K562 (cell line): ENCODE measurements at regions not wholly inside any gene's neighbourhood (a gene's known extent, or its start where the extent isn't known, plus 50 kb on each side); places are given as distances from the start of the nearest gene placed in this dataset.

Experiments
- ATF3 ChIP-seq, 2 experiments: fragments of 450-650 bp in 1 of 2; sonication (generic) in 1 of 2; formaldehyde crosslinking in 1 of 2; IDR thresholded peaks in 1 of 2; conservative IDR thresholded peaks in 1 of 2; 2 replicates each; pipeline versions ENCODE4 v1.6.1 to v1.8.1; 2016 to 2023; ENCODE audit warnings: mild to moderate bottlenecking in 2 of 2, moderate library complexity in 2 of 2, inconsistent platforms in 1 of 2, missing genetic modification reagents in 1 of 2
- CBFA2T3 ChIP-seq: fragments of 450-650 bp; IDR thresholded peaks from 2 replicates; pipeline ENCODE4 v1.6.1; 2017
- CTCF ChIP-seq, 3 experiments: IDR thresholded peaks in 2 of 3; conservative IDR thresholded peaks in 1 of 3; 2 replicates each; pipeline ENCODE4 v1.5.1; 2011 to 2012; ENCODE audit warnings: low read length in 3 of 3, mild to moderate bottlenecking in 3 of 3, control low read depth in 2 of 3, improper control_type of control experiment in 1 of 3, inconsistent platforms in 1 of 3, low read depth in 1 of 3, mixed read lengths in 1 of 3, moderate library complexity in 1 of 3; ENCODE audit not compliant: insufficient read depth in 2 of 3
- ILF3 ChIP-seq: fragments of 450-650 bp; IDR thresholded peaks from 2 replicates; pipeline ENCODE4 v1.6.1; 2018; ENCODE audit warnings: antibody characterized with exemption, mild to moderate bottlenecking, moderate library complexity, borderline replicate concordance
- JUNB ChIP-seq: fragments of 450-650 bp; formaldehyde crosslinking; conservative IDR thresholded peaks from 2 replicates; pipeline ENCODE4 v1.4.0; 2020; ENCODE audit warnings: mild to moderate bottlenecking
- MYBL2 ChIP-seq, 2 experiments: fragments of 450-650 bp in 1 of 2; sonication (generic) in 1 of 2; formaldehyde crosslinking in 1 of 2; IDR thresholded peaks; 2 replicates each; pipeline versions ENCODE4 v1.6.1 to v1.8.1; 2017 to 2022; ENCODE audit warnings: borderline replicate concordance in 1 of 2, inconsistent platforms in 1 of 2, low read depth in 1 of 2, mild to moderate bottlenecking in 1 of 2, missing genetic modification reagents in 1 of 2, moderate library complexity in 1 of 2
- RAD51 ChIP-seq: fragments of 450-650 bp; IDR thresholded peaks from 2 replicates; pipeline ENCODE4 v1.7.1; 2016; ENCODE audit warnings: low read depth, mild to moderate bottlenecking, borderline replicate concordance
- SIX5 ChIP-seq, 2 experiments: IDR thresholded peaks; 2 replicates each; pipeline ENCODE4 v1.6.1; 2011; ENCODE audit warnings: low read length in 2 of 2, borderline replicate concordance in 1 of 2, low read depth in 1 of 2, mild to moderate bottlenecking in 1 of 2, moderate library complexity in 1 of 2; ENCODE audit not compliant: insufficient read depth in 1 of 2
- TCF7L2 ChIP-seq: fragments of 150-350 bp; IDR thresholded peaks from 2 replicates; pipeline ENCODE4 v1.6.1; 2016; ENCODE audit warnings: low read depth, mild to moderate bottlenecking, low read length, moderate library complexity
- YY1 ChIP-seq, 3 experiments: IDR thresholded peaks; 2 replicates each; pipeline ENCODE4 v1.6.1; 2011; ENCODE audit warnings: low read length in 2 of 3, mild to moderate bottlenecking in 2 of 3, moderate library complexity in 2 of 3, borderline replicate concordance in 1 of 3, control low read depth in 1 of 3, low read depth in 1 of 3; ENCODE audit not compliant: insufficient read depth in 3 of 3, insufficient replicate concordance in 2 of 3, control insufficient read depth in 1 of 3, insufficient read length in 1 of 3; ENCODE audit errors: extremely low read depth in 1 of 3
- ZFP30 ChIP-seq: fragments of 250-450 bp; sonication (Bioruptor Pico); IDR thresholded peaks from 2 replicates; pipeline ENCODE4 v1.8.0; 2022; ENCODE audit warnings: moderate library complexity, mild to moderate bottlenecking, inconsistent platforms, borderline replicate concordance
- ZNF124 ChIP-seq: sonication (generic); formaldehyde crosslinking; IDR thresholded peaks from 2 replicates; pipeline ENCODE4 v1.8.1; 2022; ENCODE audit warnings: missing genetic modification reagents
- TF ChIP-seq, protein P1 (sequence below): fragments of 450-650 bp; conservative IDR thresholded peaks from 2 replicates; pipeline ENCODE4 v1.6.1; 2016; ENCODE audit warnings: missing genetic modification characterization, low read depth, mild to moderate bottlenecking, control low read depth, missing compliant biosample characterization

- no peak for TF ChIP-seq ILF3
- no peak for TF ChIP-seq CBFA2T3
- TF ChIP-seq RAD51: no peak
- no peak for TF ChIP-seq CTCF (IDR thresholded peaks at IDR 0.05 in 2 of 3, conservative IDR thresholded peaks at IDR 0.05 in 1 of 3; ENCODE audit: insufficient read depth in 2 of 3, low read depth in 1 of 3, low read length in 3 of 3)
- TF ChIP-seq JUNB (CRISPR knock-in tag): no peak
- TF ChIP-seq ZFP30 (CRISPR knock-in tag): no peak
- TF ChIP-seq YY1 (IDR thresholded peaks at IDR 0.05; ENCODE audit: borderline replicate concordance in 1 of 3, control insufficient read depth in 1 of 3, extremely low read depth in 1 of 3, insufficient read depth in 3 of 3, insufficient read length in 1 of 3, insufficient replicate concordance in 2 of 3, low read depth in 1 of 3, low read length in 2 of 3): no peak
- no peak for TF ChIP-seq TCF7L2
- TF ChIP-seq, protein P1, sequence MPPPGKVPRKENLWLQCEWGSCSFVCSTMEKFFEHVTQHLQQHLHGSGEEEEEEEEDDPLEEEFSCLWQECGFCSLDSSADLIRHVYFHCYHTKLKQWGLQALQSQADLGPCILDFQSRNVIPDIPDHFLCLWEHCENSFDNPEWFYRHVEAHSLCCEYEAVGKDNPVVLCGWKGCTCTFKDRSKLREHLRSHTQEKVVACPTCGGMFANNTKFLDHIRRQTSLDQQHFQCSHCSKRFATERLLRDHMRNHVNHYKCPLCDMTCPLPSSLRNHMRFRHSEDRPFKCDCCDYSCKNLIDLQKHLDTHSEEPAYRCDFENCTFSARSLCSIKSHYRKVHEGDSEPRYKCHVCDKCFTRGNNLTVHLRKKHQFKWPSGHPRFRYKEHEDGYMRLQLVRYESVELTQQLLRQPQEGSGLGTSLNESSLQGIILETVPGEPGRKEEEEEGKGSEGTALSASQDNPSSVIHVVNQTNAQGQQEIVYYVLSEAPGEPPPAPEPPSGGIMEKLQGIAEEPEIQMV (tag): no peak
- TF ChIP-seq MYBL2 (IDR thresholded peaks at IDR 0.05; ENCODE audit: low read depth): no peak
- no peak for TF ChIP-seq MYBL2 (CRISPR knock-in tag; IDR thresholded peaks at IDR 0.05; ENCODE audit: borderline replicate concordance)
- no peak for TF ChIP-seq ZNF124 (CRISPR knock-in tag)
- TF ChIP-seq SIX5 (IDR thresholded peaks at IDR 0.05; ENCODE audit: borderline replicate concordance in 1 of 2, insufficient read depth in 1 of 2, low read depth in 1 of 2, low read length in 2 of 2): no peak
- TF ChIP-seq ATF3 (IDR thresholded peaks at IDR 0.05): no peak
- no peak for TF ChIP-seq ATF3 (CRISPR knock-in tag; conservative IDR thresholded peaks at IDR 0.05)
Observed at GRCh38 chr17:22272363-22273146, 580.2 kb downstream of the KCNJ18 start.
